Activated naive CD8-positive, alpha-beta T cell treated with anti-CD3 and anti-CD28 coated beads for 36 hours (primary cell): ENCODE measurements at regions not wholly inside any gene's neighbourhood (a gene's known extent, or its start where the extent isn't known, plus 50 kb on each side); places are given as distances from the start of the nearest gene placed in this dataset.
A peak's percentile ranks its signal among the peaks of the same experiment; 100 is the strongest.
"Not testable (repeated sequence)": the region's sequence is repeated elsewhere in the genome, so short reads cannot be mapped to it uniquely, and the experiment has no call there.

Source experiments
- DNase-seq: peaks from one replicate; pipeline ENCODE4 v3.0.0; 2021
- H3K27ac Mint-ChIP-seq: one replicate; pipeline ENCODE4 v1.8.0; 2022; ENCODE audit warnings: mild to moderate bottlenecking, moderate library complexity, mixed read lengths
- H3K27me3 Mint-ChIP-seq: one replicate; pipeline ENCODE4 v1.8.0; 2022; ENCODE audit warnings: mild to moderate bottlenecking, mixed read lengths
- H3K36me3 Mint-ChIP-seq: one replicate; pipeline ENCODE4 v1.8.0; 2021; ENCODE audit warnings: mild to moderate bottlenecking, mixed read lengths
- H3K4me1 Mint-ChIP-seq: one replicate; pipeline ENCODE4 v1.8.0; 2021; ENCODE audit warnings: mixed read lengths
- H3K4me3 Mint-ChIP-seq: one replicate; pipeline ENCODE4 v1.8.0; 2022; ENCODE audit warnings: mild to moderate bottlenecking, moderate library complexity, mixed read lengths
- H3K9me3 Mint-ChIP-seq: one replicate; pipeline ENCODE4 v1.8.0; 2022; ENCODE audit warnings: mixed read lengths

GRCh38 chr6:155894262-155894661 lies 438.6 kb upstream of the NOX3 start:
- no peak for DNase-seq
- Mint-ChIP-seq H3K4me3 (no peak overlapping the region), H3K27ac (no peak overlapping the region), H3K36me3 (no peaks in the 10 kb centered on the region), H3K4me1 (no peaks in the 10 kb centered on the region), H3K27me3 (no peaks in the 10 kb centered on the region), H3K9me3 (no peaks in the 10 kb centered on the region)

- Mint-ChIP-seq H3K4me1 (no peaks in the 10 kb centered on the region), H3K9me3 (no peaks in the 10 kb centered on the region), H3K4me3 (no peak overlapping the region), H3K27me3 (no peaks in the 10 kb centered on the region), H3K27ac (no peak overlapping the region), H3K36me3 (no peaks in the 10 kb centered on the region)
- no peak for DNase-seq
These were observed 434.8 kb upstream of the NOX3 start for GRCh38 chr6:155890409-155890808.

- DNase-seq = no peak
These were observed 433.8 kb upstream of the NOX3 start for GRCh38 chr6:155889410-155889809.

GRCh38 chr6:155887421-155887820 lies 431.8 kb upstream of the NOX3 start:
- no peaks in the 10 kb centered on the region for H3K9me3 Mint-ChIP-seq
- H3K27ac Mint-ChIP-seq = no peak overlapping the region
- peaks cover 17% of the 10 kb centered on the region for H3K4me1 Mint-ChIP-seq

More at GRCh38 chr6:155889410-155889809, 433.8 kb upstream of the NOX3 start:
- no peak overlapping the region for H3K27ac Mint-ChIP-seq
- no peaks in the 10 kb centered on the region for H3K9me3 Mint-ChIP-seq
- H3K4me3 Mint-ChIP-seq = no peak overlapping the region
- H3K27me3 Mint-ChIP-seq = no peaks in the 10 kb centered on the region
- H3K4me1 Mint-ChIP-seq = peaks cover 3% of the 10 kb centered on the region
- no peaks in the 10 kb centered on the region for H3K36me3 Mint-ChIP-seq

GRCh38 chr6:155883741-155884140 lies 428.1 kb upstream of the NOX3 start:
- no peak for DNase-seq
- Mint-ChIP-seq H3K27me3 (no peaks in the 10 kb centered on the region), H3K36me3 (no peaks in the 10 kb centered on the region), H3K9me3 (no peaks in the 10 kb centered on the region), H3K4me3 (no peak overlapping the region), H3K27ac (no peak overlapping the region), H3K4me1 (peaks cover 35% of the 10 kb centered on the region)

More at GRCh38 chr6:155887421-155887820, 431.8 kb upstream of the NOX3 start:
- H3K4me3 Mint-ChIP-seq = no peak overlapping the region
- no peak for DNase-seq
- H3K36me3 Mint-ChIP-seq = no peaks in the 10 kb centered on the region
- no peaks in the 10 kb centered on the region for H3K27me3 Mint-ChIP-seq

GRCh38 chr6:155883334-155883731 lies 427.7 kb upstream of the NOX3 start:
- DNase-seq = no peak
- H3K36me3 Mint-ChIP-seq = no peaks in the 10 kb centered on the region
- no peaks in the 10 kb centered on the region for H3K27me3 Mint-ChIP-seq
- no peak overlapping the region for H3K27ac Mint-ChIP-seq
- no peaks in the 10 kb centered on the region for H3K9me3 Mint-ChIP-seq
- H3K4me3 Mint-ChIP-seq = no peak overlapping the region
- peaks cover 35% of the 10 kb centered on the region for H3K4me1 Mint-ChIP-seq

GRCh38 chr6:155882527-155883333 lies 427.1 kb upstream of the NOX3 start:
- Mint-ChIP-seq H3K36me3 (no peaks in the 10 kb centered on the region), H3K4me3 (no peak overlapping the region), H3K9me3 (no peaks in the 10 kb centered on the region), H3K27ac (peak overlapping the region; percentile 32), H3K4me1 (peaks cover 35% of the 10 kb centered on the region), H3K27me3 (no peaks in the 10 kb centered on the region)
- DNase-seq = no peak

- peak overlapping the region; percentile 32 for H3K27ac Mint-ChIP-seq
- DNase-seq = no peak
- no peaks in the 10 kb centered on the region for H3K36me3 Mint-ChIP-seq
- no peak overlapping the region for H3K4me3 Mint-ChIP-seq
- no peaks in the 10 kb centered on the region for H3K27me3 Mint-ChIP-seq
- H3K4me1 Mint-ChIP-seq = peaks cover 35% of the 10 kb centered on the region
- no peaks in the 10 kb centered on the region for H3K9me3 Mint-ChIP-seq
These were observed 426.3 kb upstream of the NOX3 start for GRCh38 chr6:155881826-155882526.

- no peaks in the 10 kb centered on the region for H3K36me3 Mint-ChIP-seq
- H3K27ac Mint-ChIP-seq = no peak overlapping the region
- peaks cover 35% of the 10 kb centered on the region for H3K4me1 Mint-ChIP-seq
- H3K4me3 Mint-ChIP-seq = no peak overlapping the region
- no peaks in the 10 kb centered on the region for H3K9me3 Mint-ChIP-seq
- H3K27me3 Mint-ChIP-seq = no peaks in the 10 kb centered on the region
- DNase-seq = no peak
These were observed 425.3 kb upstream of the NOX3 start for GRCh38 chr6:155880900-155881299.

GRCh38 chr6:155872961-155873360 lies 417.3 kb upstream of the NOX3 start:
- Mint-ChIP-seq H3K36me3 (no peaks in the 10 kb centered on the region), H3K27ac (no peak overlapping the region), H3K9me3 (no peaks in the 10 kb centered on the region), H3K4me1 (peaks cover 7% of the 10 kb centered on the region), H3K27me3 (no peaks in the 10 kb centered on the region), H3K4me3 (no peak overlapping the region)
- no peak for DNase-seq

GRCh38 chr6:155867682-155868081 lies 412.0 kb upstream of the NOX3 start:
- Mint-ChIP-seq H3K4me1 (peaks cover 2% of the 10 kb centered on the region), H3K9me3 (no peaks in the 10 kb centered on the region), H3K27ac (no peak overlapping the region), H3K27me3 (peaks cover 9% of the 10 kb centered on the region), H3K4me3 (no peak overlapping the region), H3K36me3 (peaks cover 2% of the 10 kb centered on the region)
- no peak for DNase-seq

- not testable (repeated sequence) for H3K27ac Mint-ChIP-seq, H3K27me3 Mint-ChIP-seq, H3K36me3 Mint-ChIP-seq, H3K4me3 Mint-ChIP-seq, H3K9me3 Mint-ChIP-seq, DNase-seq, H3K4me1 Mint-ChIP-seq
These were observed 411.2 kb upstream of the NOX3 start for GRCh38 chr6:155866676-155867390.

GRCh38 chr6:155861821-155862220 lies 406.2 kb upstream of the NOX3 start:
- H3K9me3 Mint-ChIP-seq = peaks cover 14% of the 10 kb centered on the region
- no peaks in the 10 kb centered on the region for H3K4me1 Mint-ChIP-seq
- no peak overlapping the region for H3K4me3 Mint-ChIP-seq
- H3K27ac Mint-ChIP-seq = no peak overlapping the region
- H3K27me3 Mint-ChIP-seq = peaks cover 9% of the 10 kb centered on the region
- H3K36me3 Mint-ChIP-seq = peaks cover 7% of the 10 kb centered on the region
- DNase-seq = no peak

- not testable (repeated sequence) for H3K4me3 Mint-ChIP-seq, H3K4me1 Mint-ChIP-seq, H3K36me3 Mint-ChIP-seq, H3K27ac Mint-ChIP-seq, H3K27me3 Mint-ChIP-seq, DNase-seq
- peaks cover 14% of the 10 kb centered on the region for H3K9me3 Mint-ChIP-seq
These were observed 403.3 kb upstream of the NOX3 start for GRCh38 chr6:155858906-155859305.

GRCh38 chr6:155854787-155855186 lies 399.1 kb upstream of the NOX3 start:
- Mint-ChIP-seq H3K36me3 (peaks cover 3% of the 10 kb centered on the region), H3K9me3 (peaks cover 8% of the 10 kb centered on the region), H3K4me3 (no peak overlapping the region), H3K27me3 (no peaks in the 10 kb centered on the region), H3K27ac (no peak overlapping the region), H3K4me1 (no peaks in the 10 kb centered on the region)
- no peak for DNase-seq
